ENCODE measurements at regions not wholly inside any gene's neighbourhood (a gene's known extent, or its start where the extent isn't known, plus 50 kb on each side); places are given as distances from the start of the nearest gene placed in this dataset.

GRCh38 chr2:2623939-2624338 is 292.9 kb upstream of the MYT1L start:
- TF ChIP-seq, protein P1, sequence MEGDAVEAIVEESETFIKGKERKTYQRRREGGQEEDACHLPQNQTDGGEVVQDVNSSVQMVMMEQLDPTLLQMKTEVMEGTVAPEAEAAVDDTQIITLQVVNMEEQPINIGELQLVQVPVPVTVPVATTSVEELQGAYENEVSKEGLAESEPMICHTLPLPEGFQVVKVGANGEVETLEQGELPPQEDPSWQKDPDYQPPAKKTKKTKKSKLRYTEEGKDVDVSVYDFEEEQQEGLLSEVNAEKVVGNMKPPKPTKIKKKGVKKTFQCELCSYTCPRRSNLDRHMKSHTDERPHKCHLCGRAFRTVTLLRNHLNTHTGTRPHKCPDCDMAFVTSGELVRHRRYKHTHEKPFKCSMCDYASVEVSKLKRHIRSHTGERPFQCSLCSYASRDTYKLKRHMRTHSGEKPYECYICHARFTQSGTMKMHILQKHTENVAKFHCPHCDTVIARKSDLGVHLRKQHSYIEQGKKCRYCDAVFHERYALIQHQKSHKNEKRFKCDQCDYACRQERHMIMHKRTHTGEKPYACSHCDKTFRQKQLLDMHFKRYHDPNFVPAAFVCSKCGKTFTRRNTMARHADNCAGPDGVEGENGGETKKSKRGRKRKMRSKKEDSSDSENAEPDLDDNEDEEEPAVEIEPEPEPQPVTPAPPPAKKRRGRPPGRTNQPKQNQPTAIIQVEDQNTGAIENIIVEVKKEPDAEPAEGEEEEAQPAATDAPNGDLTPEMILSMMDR (IDR thresholded peaks at IDR 0.05; ENCODE audit: insufficient read depth, low read length, poor library complexity, severe bottlenecking) = no peak
- TF ChIP-seq EZH2phosphoT487 (conservative IDR thresholded peaks at IDR 0.05; ENCODE audit: low read length) = no peak

Measured in SU-DHL-6 (cell line).